Fibroblast of gingiva (primary cell): ENCODE measurements at regions not wholly inside any gene's neighbourhood (a gene's known extent, or its start where the extent isn't known, plus 50 kb on each side); places are given as distances from the start of the nearest gene placed in this dataset.
A peak's percentile ranks its signal among the peaks of the same experiment; 100 is the strongest.

Experiments used
- DNase-seq: peaks from one replicate; pipeline ENCODE4 v3.0.0-alpha.2; 2011; ENCODE audit warnings: low read depth

DNA sequence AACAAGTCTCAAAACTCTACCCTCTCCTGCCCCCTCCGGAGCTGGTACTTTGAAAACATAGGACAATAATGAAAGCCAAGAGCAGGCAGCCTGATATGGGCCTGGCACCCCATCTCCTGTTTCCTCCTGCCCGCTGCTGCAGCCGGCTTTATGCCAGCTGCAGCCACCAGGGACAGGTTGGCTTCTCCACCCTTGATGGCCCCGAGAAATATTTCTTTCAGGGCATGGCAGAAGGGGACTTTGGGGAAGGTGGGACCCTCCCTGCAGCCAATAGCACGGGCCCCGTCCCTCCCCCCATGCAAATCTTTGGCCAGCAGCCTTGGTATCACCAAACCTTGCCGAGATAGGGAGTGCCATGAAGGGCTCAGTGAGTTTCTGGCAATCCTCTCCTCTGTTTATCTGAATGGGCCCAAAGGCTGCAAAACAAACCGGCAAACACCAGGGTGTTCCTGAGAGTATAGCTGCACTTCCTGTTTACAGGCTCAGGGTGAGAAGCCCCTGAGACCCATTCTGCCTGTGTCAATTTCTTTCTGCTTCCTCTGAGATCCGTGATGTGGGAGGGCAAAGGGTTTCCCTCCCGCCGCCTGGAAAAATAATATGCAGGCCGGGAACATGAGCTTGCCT is 73.4 kb upstream of the BOD1 start:
- no peak for DNase-seq

DNA sequence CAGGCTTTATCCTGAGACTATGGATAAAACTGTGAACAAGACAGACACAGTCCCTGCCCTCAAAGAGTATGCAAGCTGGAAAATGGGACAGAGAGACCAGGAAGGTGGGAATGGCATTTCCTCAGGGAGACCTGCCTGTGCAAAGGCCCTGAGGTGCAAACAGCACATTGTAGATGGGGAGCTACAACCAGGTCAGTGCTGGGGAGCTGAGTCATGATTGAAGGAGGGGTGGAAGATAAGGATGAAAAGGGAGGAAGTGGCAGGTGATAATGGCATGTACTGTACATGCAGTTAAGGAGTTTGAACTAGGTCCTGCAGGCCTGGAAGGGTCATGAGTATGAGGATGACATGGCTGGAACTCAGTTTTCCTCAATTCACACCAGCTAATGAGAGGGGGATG is 75.5 kb upstream of the BOD1 start:
- DNase-seq = no peak

DNA sequence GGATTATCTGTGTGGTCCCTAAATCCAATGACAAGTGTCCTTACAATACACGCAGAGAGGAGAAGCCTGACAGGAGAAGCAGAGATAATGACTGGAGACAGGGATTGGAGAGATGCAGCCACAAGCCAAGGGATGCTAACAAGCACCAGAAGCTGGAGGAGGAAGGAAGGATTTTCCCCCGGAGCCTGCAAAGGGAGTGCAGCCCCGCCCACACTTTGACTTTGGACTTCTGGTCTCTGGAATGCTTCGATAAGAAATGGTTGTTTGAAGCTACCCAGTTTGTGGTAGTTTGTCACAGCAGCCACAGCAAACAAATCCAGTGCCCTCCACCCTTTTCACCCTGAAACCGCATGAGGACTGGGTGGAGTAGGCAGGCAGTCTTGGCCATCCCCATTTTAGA is 77.2 kb upstream of the BOD1 start:
- no peak for DNase-seq

DNA sequence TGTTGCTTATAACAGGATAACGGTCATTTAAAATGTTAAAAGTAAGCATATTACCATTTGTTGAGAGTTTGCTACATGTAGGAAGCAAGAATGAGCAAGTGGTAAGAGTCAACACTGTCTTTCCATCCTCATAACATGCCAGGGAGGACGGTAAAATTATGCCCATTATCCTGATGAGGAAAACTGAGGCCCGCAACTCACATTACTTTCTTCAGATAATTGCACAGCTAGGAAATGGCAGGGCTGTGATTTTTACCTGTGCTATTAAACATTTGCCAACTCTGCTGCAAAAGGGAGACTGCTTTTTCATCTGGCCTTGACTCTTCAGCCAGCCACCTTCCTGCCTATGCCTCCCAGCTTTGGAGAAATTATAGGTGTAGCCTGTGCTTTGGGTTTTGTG is 79.8 kb upstream of the BOD1 start:
- DNase-seq = no peak

DNA sequence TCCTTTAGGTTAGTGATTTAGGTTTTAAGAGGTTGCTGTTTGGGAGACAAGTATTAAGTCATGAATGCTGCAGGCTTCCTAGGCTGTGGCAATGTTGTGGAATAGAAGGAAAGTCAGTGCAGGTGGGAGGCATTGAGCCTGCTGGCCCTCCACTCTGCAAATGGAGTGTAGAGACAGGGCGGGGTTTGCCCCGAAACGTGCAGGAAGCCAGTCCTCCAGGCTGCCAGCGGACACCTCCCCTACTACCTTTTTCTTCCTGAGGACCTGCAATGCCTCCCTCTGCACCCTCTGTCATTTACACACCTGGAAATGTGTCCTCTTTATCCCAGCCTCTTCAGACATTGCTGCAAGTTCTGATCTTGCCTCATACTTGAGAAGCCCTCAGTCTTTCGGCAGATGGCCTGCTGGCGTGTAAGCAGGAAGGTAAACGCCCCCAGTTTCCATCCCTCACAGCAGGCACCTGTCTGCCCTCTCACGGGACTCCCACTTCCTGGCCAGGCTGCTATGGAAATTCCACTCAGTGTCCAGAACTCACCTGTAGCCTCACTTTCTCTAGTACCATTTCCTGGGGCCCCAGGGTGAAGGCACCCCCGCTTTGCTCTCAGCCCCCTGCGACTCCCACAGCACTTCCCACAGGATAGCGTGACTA is 81.6 kb upstream of the BOD1 start:
- DNase-seq = no peak

DNA sequence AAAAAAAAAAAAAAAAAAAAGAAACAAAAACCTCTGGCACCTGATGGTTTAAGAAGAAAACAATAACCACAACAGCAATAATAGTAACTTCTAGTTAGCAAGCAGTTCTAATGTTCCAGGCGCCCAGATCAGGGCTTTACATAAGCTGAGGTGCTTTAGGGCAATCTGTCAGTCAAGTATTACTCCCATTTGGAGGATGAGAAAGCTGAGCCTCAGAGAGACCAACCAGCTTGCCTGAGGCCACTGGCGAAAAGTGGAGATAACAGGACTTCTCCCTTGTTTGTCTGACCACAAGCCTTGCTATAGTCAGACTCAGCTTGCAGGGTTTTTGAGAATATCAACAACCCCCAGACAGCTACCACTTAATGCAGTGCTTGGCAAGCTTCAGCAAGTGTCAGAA is 83.5 kb upstream of the BOD1 start:
- no peak for DNase-seq

DNA sequence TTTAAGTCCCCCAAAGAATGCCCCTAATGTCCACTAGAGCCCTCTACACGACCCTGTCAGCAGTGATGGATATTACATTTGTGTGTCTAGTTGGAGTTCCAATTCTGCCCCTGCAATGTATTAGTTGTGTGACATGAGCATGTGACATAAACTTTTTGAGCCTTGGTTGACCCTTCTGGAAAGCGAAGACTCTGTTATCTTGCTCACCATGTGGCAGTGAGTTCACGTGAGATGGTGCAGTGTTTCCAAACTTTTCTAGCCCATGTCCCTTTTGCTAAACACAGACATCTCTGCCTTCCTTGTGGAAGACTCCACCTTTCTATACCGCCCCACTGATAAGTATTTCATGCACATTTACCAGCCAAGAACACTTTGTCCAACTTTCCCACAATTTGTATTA is 87.0 kb upstream of the BOD1 start:
- no peak for DNase-seq

DNA sequence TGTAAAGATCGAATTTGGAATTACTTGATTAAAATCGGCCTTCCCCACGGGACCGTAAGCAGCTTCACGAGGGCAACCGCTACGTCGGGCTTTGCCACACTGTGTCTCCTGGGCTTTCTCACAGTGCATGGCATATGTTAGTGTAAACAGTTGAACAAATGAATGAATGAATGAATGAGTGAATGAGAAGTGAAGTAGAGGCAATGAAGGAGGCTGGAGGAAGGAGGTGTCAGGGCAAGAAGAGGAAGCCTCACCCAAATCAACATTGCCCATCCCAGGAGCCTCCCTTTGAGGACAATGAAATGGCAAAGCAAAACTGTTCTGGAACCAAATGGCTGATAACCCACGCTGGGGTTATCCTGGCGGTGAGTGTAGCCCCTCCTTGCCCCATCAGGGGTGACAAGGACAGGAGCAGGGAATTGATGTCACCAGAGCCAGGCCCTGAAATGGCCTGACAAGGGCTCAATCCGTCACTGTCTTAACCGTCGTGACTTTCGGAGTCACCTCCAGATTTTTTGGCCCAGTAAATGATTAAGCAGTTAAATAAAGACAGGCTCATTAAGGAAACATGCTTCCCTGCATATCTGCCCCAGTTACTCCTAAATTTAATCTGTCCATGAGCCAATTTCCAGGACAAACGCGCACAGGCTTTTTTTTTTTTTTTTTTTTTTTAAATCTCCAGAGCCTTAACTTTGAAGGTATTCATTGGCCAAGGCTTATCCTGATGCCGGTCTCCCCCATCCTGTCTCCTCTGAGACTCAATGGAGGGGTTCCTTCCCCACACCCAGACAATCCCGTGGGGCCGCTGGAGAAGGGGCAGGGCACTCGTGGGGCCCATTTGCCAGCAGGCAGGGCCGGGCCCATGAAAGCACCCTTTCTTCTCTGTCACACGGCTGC is 88.4 kb upstream of the BOD1 start:
- DNase-seq = no peak

DNA sequence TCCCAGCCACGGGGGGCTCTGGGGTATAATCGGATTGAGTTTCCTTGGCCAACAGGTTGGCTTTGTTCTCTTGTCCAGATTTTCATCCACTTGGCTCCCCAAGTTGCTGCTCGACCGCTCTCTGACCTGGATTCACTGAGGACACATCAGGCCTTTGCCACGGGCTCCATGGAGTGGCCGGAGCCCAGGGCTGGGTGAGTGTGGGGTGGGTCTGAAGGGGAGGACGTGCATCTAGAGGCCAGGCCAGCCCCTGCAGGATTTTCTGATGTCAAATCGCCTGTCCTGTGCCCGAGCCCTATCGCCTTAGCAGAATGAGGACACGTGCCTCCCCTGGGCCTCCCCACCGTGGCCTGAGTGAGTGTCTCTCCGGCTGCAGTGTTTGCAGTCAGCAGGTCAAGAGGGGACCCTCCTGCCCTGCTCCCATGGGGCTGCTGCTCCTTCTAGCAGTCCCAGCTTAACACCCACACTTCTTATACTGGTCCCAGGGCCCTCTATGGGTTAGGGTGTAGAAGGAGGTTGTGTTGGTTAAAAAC is 89.1 kb upstream of the BOD1 start:
- no peak for DNase-seq

DNA sequence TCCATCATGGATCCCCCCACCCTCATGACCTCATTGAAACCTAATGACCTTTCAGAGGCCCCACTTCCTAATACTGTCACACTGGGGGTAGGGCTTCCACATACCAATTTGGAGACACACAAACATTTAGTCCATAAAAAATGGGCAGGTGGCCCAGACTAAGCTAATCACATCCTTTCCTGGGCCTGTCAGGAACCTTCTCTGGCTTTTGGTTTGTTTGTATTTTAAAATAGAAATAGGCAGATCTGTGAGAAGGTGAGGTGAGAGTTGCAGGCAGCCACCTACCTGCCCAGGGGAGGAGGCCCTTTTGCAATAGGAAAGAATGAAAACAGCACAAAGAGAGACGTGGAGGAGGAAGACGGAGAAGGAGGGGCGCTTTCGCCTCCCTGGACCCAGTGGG is 90.2 kb upstream of the BOD1 start:
- DNase-seq = no peak

DNA sequence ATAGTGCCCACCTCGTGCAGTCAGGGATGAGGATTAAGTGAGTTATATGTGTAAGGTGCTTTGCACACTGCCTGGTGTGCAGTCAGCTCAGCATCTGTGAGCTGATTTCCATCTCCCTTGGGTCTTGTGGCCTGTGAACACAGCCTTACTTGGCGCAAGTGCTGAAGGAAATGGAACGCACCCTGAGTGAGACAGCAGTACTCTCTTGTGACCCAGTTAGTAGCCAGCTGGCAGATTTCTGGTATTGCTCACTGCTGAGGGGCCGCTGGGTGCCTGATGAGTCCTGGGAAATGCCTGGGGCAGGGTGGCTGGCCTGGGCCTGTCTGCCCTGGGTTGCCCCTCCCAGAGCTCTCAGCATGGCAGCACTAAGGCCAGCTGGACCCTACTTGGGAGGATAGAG is 90.9 kb upstream of the BOD1 start:
- DNase-seq = peak; percentile 93

DNA sequence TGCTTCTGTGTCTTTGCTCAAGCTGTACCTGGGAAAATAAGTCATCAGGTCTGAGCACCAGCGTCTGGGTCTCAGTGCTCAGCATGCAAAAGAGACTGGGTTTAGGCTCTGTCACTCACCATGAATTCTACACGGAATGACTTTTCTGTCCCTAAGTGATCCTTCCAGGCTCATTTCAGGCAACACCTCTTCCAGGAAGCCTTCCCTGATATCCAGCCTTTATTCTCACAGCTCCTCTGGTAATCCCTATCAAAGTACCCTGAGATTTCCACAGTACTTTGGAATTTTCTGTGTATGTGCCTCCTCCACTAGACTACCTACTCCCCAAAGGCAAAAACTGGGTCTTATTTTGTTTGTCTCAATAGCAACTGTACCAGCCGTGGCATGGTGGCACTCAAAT is 92.7 kb upstream of the BOD1 start:
- DNase-seq = no peak

DNA sequence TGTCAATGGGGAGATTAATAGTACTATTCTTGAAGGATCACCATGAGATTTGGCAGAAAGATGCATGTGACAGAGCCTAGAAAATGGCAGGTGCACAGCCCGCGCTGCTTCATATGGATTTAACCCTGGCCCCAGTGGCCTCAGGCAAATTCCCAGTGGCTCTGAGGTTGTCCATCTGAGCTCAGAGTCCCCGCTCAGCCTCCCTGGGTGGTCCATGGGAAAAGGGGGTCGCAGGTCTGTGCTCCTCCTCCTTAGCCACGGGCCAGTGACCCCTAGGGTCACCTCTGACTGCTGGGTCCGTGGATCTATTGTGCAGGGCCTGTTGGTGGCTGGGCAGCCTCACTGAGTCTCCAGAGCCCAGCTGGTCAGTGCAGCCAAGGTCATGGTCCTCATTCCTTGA is 93.3 kb upstream of the BOD1 start:
- DNase-seq = no peak

DNA sequence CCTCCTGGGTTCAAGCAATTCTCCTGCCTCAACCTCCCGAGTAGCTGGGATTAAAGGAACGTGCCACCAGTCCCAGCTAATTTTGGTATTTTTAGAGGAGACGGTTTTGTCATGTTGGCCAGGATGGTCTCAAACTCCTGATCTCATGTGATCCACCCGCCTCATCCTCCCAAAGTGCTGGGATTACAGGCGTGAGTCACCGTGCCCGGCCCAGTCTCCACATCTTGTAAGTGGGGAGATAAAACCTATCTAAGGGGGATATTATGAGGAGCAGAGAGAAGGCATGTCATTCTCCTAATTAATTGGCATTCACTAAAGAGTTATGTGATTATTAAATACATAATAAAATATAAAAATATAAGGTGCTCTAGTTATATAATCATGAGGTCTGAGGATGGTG is 94.1 kb upstream of the BOD1 start:
- DNase-seq = no peak

DNA sequence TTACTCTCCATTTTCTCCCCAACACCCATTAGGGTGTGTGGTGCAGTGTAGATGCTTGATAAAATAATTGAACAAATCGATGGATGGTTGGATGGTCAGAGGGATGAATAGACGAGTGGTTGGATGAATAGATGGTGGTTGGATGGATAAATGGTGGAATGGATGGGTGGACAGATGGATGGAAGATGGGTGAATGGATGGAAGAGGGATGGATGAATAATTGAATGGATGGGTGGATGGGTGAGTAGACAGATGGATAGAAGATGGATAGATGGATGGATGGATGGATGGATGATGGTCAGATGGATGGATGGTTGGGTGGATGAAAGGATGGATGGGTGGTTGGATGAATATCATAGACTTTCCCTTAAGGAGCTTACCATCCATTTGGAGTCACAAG is 95.0 kb upstream of the BOD1 start:
- DNase-seq = no peak

DNA sequence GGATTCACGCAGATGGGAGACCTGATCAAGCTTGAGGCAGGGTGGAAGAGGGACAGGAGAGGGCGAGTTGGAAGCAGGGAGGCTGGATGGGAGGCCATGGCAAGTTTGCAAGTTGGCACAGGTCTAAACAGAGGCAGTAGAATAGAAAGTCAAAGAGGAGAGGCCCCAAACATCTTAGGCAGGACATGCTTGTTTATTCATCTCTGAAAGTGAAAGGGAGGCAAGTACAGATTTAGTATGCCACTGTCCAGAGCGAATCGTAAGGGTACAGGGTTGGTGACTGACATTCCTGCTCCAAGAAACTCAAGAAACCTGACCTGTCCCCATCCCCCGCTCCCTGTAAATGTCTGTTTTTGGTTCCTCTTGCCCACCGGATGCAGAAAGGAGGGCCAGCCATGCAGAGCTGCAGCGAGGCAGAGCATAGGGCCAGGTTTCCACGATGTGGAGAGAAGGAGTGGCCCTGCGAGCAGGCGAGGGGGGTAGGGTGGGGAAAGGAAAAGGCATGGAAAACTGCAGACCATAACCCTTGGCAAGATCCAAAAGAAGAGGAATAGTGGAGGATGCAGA is 96.2 kb upstream of the BOD1 start:
- no peak for DNase-seq

DNA sequence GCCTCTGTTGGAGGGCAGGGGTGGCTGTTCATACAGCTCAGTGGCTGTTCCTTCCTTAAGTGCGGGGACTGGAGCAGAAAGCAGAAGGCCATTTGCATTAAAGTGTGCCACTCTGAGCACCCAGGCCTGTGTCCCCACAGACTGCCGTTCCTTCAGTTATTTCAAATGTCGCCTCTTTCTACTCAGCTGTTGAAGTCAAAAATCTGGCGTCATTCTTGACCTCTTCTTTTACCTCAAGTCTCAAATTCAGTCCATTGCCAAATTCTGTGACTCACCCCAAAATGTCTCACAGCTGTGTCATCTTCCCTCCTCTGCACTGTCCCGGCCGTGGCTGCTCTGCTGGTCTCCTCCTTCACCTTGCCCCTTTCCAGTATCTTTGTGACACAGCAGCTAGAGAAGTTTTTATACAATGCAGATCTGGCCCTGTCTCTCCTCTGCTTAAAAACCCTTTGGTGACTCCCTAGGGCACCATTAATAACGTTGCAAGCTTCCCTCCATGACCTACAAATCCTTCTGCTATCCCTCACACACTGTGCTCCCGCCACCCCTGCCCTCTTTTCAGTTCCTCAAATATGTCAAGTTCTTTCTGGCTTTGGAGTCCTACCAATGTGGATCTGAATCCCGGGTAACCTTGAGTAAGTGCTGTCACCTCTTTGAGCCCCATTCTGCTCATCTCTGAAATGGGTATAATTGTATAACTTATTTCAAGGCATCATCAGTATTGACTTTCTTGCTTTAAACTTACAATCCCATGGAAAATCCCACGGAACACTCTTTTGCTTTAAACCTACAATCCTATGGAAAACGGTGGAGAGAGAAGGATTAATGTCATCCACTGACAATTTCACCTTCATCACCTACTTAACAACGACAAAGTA is 98.3 kb upstream of the BOD1 start:
- DNase-seq = peak; percentile 81

DNA sequence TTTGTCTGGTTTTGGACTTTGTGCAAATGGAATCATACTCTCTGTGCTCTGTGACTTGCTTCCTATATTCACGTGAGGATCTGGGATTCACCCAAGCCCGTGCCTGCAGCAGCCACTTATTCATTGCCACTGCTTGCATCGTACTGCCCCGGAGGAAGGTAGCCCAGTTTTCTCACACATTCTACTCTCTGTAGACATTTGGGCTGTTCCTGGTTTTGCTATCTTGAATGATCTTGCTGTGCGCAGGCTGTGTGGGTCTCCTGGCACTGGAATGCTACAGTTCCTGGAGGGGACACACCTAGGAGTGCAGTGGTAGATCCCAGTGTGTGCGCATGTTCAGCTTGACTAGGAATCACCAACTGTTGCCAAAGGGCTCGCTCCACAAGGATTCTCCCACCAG is 99.2 kb upstream of the BOD1 start:
- no peak for DNase-seq

DNA sequence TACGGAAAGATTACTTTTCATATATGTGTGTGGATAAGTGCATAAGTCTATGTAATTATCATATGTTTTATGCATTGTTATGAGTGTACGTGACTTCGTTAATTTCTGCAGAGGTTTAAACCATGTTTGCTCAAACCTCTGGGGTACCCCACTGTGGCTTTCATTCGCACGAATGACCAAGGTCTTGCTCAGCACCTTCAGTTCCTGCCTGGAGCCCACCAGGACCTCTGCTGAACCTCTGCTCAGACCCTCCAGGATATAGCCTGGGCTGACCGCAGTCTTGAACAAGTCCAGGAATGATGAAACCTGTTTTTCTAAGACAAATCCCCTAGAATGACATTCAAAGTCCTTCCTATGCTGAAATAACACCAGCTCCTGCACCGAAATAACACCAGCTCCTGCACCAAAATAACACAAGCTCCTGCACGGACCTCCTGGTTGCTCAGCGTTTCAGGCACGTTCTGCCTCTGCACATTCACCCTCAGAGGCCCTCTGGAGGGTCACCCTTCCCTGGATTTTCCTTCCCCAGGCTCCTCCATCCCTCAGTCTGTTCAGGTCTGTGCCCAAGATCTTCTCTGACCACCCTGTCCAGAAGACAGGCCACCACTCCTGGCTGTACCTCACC is 99.7 kb upstream of the BOD1 start:
- no peak for DNase-seq

DNA sequence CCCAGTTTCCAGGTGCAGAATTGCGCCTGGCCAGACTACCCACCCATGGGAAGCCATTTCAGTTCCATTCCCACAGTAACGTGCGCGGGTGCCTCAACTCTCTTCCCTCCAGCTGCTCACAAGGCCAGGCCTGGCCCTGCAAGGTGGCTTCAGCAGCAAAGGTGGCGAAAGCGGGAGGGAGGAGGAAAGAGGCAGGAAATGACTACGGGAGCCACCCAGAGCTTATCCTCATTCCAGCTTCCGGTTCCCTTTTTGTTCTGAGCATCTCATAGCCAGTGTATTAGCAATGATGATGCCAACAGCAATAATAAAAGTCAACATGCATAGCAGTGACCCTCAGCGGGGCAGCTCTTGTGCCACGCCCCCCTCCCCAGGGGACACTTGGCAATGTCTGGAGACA is 101.5 kb upstream of the BOD1 start:
- DNase-seq = no peak

DNA sequence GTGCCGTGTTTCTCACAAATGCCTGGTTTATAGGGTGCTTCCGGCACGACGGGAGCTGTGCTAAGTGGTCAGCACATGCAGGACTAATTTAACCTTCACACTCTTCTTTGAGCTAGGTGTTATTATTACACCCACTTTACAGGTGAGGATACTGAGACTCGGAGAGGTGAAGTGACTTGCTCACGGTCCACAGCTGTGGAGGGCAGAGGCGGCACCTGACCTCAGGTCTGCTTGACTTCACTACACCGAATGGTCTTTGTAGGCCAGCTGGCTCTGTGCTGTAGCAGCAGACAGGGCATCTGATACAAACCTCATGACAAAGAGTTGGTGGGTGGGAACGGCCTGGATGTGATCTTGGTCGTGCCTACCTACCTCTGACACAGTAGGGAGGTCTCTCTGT is 102.0 kb upstream of the BOD1 start:
- DNase-seq = no peak
